ENCODE measurements at regions not wholly inside any gene's neighbourhood (a gene's known extent, or its start where the extent isn't known, plus 50 kb on each side); places are given as distances from the start of the nearest gene placed in this dataset.
"Not testable (repeated sequence)": the region's sequence is repeated elsewhere in the genome, so short reads cannot be mapped to it uniquely, and the experiment has no call there.

DNA sequence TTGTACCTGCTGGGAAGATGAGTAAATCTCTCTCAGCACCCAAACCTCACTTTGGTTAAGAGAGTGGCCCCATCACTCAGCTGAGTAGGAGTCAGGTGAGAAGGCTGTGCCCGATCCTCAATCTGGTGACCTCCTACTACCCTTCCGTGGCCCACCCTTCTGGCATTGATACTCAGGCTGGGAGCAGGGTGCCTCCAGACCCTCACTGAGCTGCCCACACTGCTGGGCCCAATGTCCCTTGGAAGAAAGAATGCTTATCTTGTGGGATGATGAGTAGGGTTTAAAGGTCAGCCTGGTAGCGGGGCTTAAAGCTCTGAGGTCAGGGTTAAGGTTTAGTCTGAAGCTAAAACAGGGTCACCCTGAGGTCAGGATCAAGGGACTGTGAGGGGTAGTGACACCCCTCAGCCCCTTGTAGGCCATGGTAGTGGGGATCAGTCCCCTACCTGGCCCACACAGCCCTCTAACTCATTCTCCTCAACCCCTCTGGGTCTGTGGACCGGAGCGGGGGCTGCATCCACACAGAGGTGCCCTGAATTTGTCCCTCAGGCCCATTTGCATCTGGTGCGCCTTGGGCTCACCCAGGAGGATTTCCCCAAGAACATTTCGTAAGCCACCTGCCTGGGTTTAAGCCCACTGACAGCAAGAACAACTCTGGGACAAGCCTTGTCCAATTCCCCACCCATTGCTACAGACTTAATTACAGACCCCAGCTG, 123.8 kb downstream of the CYP26B1 start:
- 92% methylated on average over 7 of the region's 7 CpGs for WGBS (ENCODE audit: low lambda C conversion rate, missing lambda C conversion rate)
- Histone ChIP-seq H3K4me1 (ENCODE audit: insufficient read depth) (no peaks in the 10 kb centered on the region), H3K9me2 (replicated peaks; ENCODE audit: insufficient read depth) (no peaks in the 10 kb centered on the region), H3K79me2 (no peaks in the 10 kb centered on the region), H3K9me3 (ENCODE audit: low read depth) (no peaks in the 10 kb centered on the region), H3K36me3 (replicated peaks; ENCODE audit: insufficient read depth, low read depth) (no peaks in the 10 kb centered on the region), H4K20me1 (ENCODE audit: insufficient read depth, poor library complexity, severe bottlenecking) (no peaks in the 10 kb centered on the region), H3K4me2 (no peak overlapping the region), H2AFZ (no peak overlapping the region), H3K27ac (no peak overlapping the region), H3K4me3 (no peak overlapping the region), H3K27me3 (no peaks in the 10 kb centered on the region)
- no peak for DNase-seq (ENCODE audit: low spot score)
- TF ChIP-seq, protein P1, sequence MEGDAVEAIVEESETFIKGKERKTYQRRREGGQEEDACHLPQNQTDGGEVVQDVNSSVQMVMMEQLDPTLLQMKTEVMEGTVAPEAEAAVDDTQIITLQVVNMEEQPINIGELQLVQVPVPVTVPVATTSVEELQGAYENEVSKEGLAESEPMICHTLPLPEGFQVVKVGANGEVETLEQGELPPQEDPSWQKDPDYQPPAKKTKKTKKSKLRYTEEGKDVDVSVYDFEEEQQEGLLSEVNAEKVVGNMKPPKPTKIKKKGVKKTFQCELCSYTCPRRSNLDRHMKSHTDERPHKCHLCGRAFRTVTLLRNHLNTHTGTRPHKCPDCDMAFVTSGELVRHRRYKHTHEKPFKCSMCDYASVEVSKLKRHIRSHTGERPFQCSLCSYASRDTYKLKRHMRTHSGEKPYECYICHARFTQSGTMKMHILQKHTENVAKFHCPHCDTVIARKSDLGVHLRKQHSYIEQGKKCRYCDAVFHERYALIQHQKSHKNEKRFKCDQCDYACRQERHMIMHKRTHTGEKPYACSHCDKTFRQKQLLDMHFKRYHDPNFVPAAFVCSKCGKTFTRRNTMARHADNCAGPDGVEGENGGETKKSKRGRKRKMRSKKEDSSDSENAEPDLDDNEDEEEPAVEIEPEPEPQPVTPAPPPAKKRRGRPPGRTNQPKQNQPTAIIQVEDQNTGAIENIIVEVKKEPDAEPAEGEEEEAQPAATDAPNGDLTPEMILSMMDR (IDR thresholded peaks at IDR 0.05; ENCODE audit: poor library complexity): no peak
- TF ChIP-seq EZH2phosphoT487 (IDR thresholded peaks at IDR 0.05; ENCODE audit: low read depth, severe bottlenecking, unreplicated experiment) (no peak), EZH2 (IDR thresholded peaks at IDR 0.05; ENCODE audit: borderline replicate concordance) (no peak)

DNA sequence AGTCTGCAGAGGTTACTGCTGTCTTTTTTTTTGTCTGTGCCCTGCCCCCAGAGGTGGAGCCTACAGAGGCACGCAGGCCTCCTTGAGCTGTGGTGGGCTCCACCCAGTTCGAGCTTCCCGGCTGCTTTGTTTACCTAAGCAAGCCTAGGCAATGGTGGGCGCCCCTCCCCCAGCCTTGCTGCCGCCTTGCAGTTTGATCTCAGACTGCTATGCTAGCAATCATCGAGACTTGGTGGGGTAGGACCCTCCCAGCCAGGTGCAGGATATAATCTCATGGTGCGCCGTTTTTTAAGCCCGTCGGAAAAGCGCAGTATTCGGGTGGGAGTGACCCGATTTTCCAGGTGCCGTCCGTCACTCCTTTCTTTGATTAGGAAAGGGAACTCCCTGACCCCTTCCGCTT, 126.3 kb downstream of the CYP26B1 start:
- H3K9me3 ChIP-seq (ENCODE audit: low read depth); DNase-seq (ENCODE audit: low spot score); H3K27me3 ChIP-seq; H3K4me3 ChIP-seq; H3K4me1 ChIP-seq (ENCODE audit: insufficient read depth); H2AFZ ChIP-seq; H3K36me3 ChIP-seq (replicated peaks; ENCODE audit: insufficient read depth, low read depth); H3K79me2 ChIP-seq; H3K4me2 ChIP-seq; H3K27ac ChIP-seq; H4K20me1 ChIP-seq (ENCODE audit: insufficient read depth, poor library complexity, severe bottlenecking); H3K9me2 ChIP-seq (replicated peaks; ENCODE audit: insufficient read depth): not testable (repeated sequence)
- 58% methylated on average over 11 of the region's 16 CpGs for WGBS (ENCODE audit: low lambda C conversion rate, missing lambda C conversion rate)

DNA sequence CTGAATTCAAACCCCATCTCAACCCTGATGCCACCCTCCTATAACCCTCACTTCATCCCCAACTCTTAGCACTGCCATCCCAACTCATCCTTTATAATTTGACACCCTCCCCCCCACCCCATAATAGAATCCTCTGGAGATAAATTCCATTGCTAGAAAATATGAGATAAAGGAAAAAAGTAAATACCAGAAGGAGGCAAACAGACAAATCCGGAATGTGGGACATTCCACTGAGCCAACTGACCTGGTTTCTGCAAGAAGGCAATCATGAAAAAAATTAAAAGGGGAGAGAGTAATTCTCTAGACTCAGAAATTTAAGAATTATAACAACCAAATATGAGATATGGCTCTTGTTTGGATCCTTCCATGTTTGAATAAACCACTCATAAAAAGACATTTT, 132.4 kb downstream of the CYP26B1 start:
- TF ChIP-seq, protein P1 (IDR thresholded peaks at IDR 0.05; ENCODE audit: poor library complexity): no peak
- TF ChIP-seq EZH2 (IDR thresholded peaks at IDR 0.05; ENCODE audit: borderline replicate concordance): no peak
- TF ChIP-seq EZH2phosphoT487 (IDR thresholded peaks at IDR 0.05; ENCODE audit: low read depth, severe bottlenecking, unreplicated experiment): no peak
- no peaks in the 10 kb centered on the region for H3K9me3 ChIP-seq (ENCODE audit: low read depth)

DNA sequence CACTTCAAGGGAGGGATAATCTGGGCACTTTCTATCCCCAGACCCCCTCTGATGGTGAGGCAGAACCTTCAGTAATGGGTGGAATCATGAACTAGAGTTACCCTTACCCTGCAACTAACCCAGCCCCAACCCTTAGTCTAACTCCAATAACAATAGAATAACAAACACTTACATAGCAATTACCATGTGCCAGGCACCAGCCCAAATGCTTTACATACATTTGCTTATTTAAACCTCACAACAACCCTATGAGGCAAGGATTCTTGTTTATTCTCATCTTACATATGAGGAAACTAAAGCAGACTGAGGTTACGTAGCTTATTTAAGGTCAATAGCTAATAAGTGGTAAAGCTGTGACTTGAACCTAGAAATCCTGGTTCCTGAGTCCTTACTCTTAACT, 132.8 kb downstream of the CYP26B1 start:
- WGBS (ENCODE audit: low lambda C conversion rate, missing lambda C conversion rate): 100% methylated on average over 1 of the region's 1 CpG
- H3K36me3 ChIP-seq (replicated peaks; ENCODE audit: insufficient read depth, low read depth): no peaks in the 10 kb centered on the region
- no peak for DNase-seq (ENCODE audit: low spot score)

More for the DNA sequence above, 132.4 kb downstream of the CYP26B1 start:
- Histone ChIP-seq H3K4me3 (no peak overlapping the region), H3K27ac (no peak overlapping the region), H3K4me1 (ENCODE audit: insufficient read depth) (no peaks in the 10 kb centered on the region), H4K20me1 (ENCODE audit: insufficient read depth, poor library complexity, severe bottlenecking) (no peaks in the 10 kb centered on the region), H3K9me2 (replicated peaks; ENCODE audit: insufficient read depth) (no peaks in the 10 kb centered on the region), H3K36me3 (replicated peaks; ENCODE audit: insufficient read depth, low read depth) (no peaks in the 10 kb centered on the region), H3K4me2 (no peak overlapping the region), H2AFZ (no peak overlapping the region), H3K27me3 (peaks cover 6% of the 10 kb centered on the region), H3K79me2 (no peaks in the 10 kb centered on the region)
- WGBS (ENCODE audit: low lambda C conversion rate, missing lambda C conversion rate): 55% methylated on average over 1 of the region's 1 CpG
- DNase-seq (ENCODE audit: low spot score): no peak

More for the DNA sequence above, 132.8 kb downstream of the CYP26B1 start:
- Histone ChIP-seq H3K27ac (no peak overlapping the region), H2AFZ (no peak overlapping the region), H3K79me2 (no peaks in the 10 kb centered on the region), H3K9me3 (ENCODE audit: low read depth) (no peaks in the 10 kb centered on the region), H3K4me2 (no peak overlapping the region), H4K20me1 (ENCODE audit: insufficient read depth, poor library complexity, severe bottlenecking) (no peaks in the 10 kb centered on the region), H3K27me3 (peaks cover 6% of the 10 kb centered on the region), H3K9me2 (replicated peaks; ENCODE audit: insufficient read depth) (no peaks in the 10 kb centered on the region), H3K4me3 (no peak overlapping the region), H3K4me1 (ENCODE audit: insufficient read depth) (no peaks in the 10 kb centered on the region)
- TF ChIP-seq, protein P1 (IDR thresholded peaks at IDR 0.05; ENCODE audit: poor library complexity): no peak
- TF ChIP-seq EZH2 (IDR thresholded peaks at IDR 0.05; ENCODE audit: borderline replicate concordance) (no peak), EZH2phosphoT487 (IDR thresholded peaks at IDR 0.05; ENCODE audit: low read depth, severe bottlenecking, unreplicated experiment) (no peak)

Data from hepatocyte (in vitro differentiated cells).